ENCODE measurements at regions not wholly inside any gene's neighbourhood (a gene's known extent, or its start where the extent isn't known, plus 50 kb on each side); places are given as distances from the start of the nearest gene placed in this dataset.

GRCh38 chr1:116313776-116314175 lies 59.3 kb upstream of the ATP1A1 start:
- no peak for TF ChIP-seq CTCF (IDR thresholded peaks at IDR 0.05)
- TF ChIP-seq POLR2AphosphoS5 (IDR thresholded peaks at IDR 0.05), result no peak
